HepG2 (cell line): ENCODE measurements at regions not wholly inside any gene's neighbourhood (a gene's known extent, or its start where the extent isn't known, plus 50 kb on each side); places are given as distances from the start of the nearest gene placed in this dataset.

ENCODE experiments used
- ATAC-seq: fragments of 200-7000 bp; cut with Tn5 transposase; 3 replicates; pipeline ENCODE4 v1.9.1; 2020; ENCODE audit warnings: mild to moderate bottlenecking, moderate library complexity
- BruUV-seq: library from RNA; stranded (reverse); fragments of 400-500 nt; replicated peaks from 2 replicates; lab custom pipeline; 2021; lab: Mats Ljungman, UMichigan
- CTCF ChIA-PET: fragments of 300-600 bp; formaldehyde crosslinking; extraction: SDS; loops from one replicate; lab custom pipeline; 2021; ENCODE audit warnings: low total read pairs, inconsistent platforms, low intra/inter-chr PET ratio; lab: Yijun Ruan, JAX
- POLR2A ChIA-PET: fragments of 350-600 bp; sonication (Branson Sonifier 250); formaldehyde crosslinking; loops from one replicate; lab custom pipeline; 2020; ENCODE audit warnings: antibody characterized with exemption, inconsistent platforms; lab: Yijun Ruan, JAX
- DNase-seq: peaks from one replicate; pipeline ENCODE4 v3.0.0-alpha.2; 2015; ENCODE audit warnings: low spot score
- FAIRE-seq: peaks from 3 replicates; lab custom pipeline; 2011; peaks lifted over from hg19 to GRCh38; lab: Jason Lieb, UNC
- H2AFZ ChIP-seq: one replicate; pipeline ENCODE4 v1.6.1; 2011; ENCODE audit warnings: low read length, inconsistent platforms
- H3K27ac ChIP-seq: fragments of 300-600 bp; 3 replicates; pipeline ENCODE4 v1.8.0; 2011; ENCODE audit warnings: mixed run types, mild to moderate bottlenecking, mixed read lengths, low read length, inconsistent platforms; ENCODE audit not compliant: insufficient read depth; ENCODE audit errors: extremely low read length
- H3K27me3 ChIP-seq, 2 experiments: fragments of 200-600 bp in 1 of 2; 2 replicates in 1 of 2; 3 replicates in 1 of 2; pipeline versions ENCODE4 v1.6.0 to v1.8.0; 2011; ENCODE audit warnings: low read length in 2 of 2, mild to moderate bottlenecking in 2 of 2, moderate library complexity in 2 of 2, inconsistent platforms in 1 of 2; ENCODE audit not compliant: insufficient read depth in 2 of 2, control insufficient read depth in 1 of 2
- H3K36me3 ChIP-seq, 2 experiments: fragments of 200-600 bp in 1 of 2; replicated peaks in 1 of 2; 2 replicates in 1 of 2; 3 replicates in 1 of 2; pipeline versions ENCODE4 v1.5.1 to v1.8.0; 2011; ENCODE audit warnings: low read length in 2 of 2, inconsistent platforms in 1 of 2; ENCODE audit not compliant: insufficient read depth in 2 of 2, control insufficient read depth in 1 of 2
- H3K4me1 ChIP-seq: 2 replicates; pipeline ENCODE4 v1.5.1; 2012; ENCODE audit warnings: low read length, inconsistent platforms; ENCODE audit not compliant: insufficient read depth
- H3K4me2 ChIP-seq: 2 replicates; pipeline ENCODE4 v1.6.0; 2011; ENCODE audit warnings: low read depth, low read length, inconsistent platforms
- H3K4me3 ChIP-seq, 3 experiments: fragments of 200-600 bp in 1 of 3; sonication (generic), shearing (Covaris generic) in 1 of 3; replicated peaks in 1 of 3; 2 replicates each; pipeline ENCODE4 v1.5.1; 2011 to 2016; ENCODE audit warnings: low read length in 3 of 3, inconsistent platforms in 2 of 3, low read depth in 2 of 3, mild to moderate bottlenecking in 2 of 3, control low read depth in 1 of 3, mixed read lengths in 1 of 3; ENCODE audit not compliant: insufficient read depth in 1 of 3
- H3K79me2 ChIP-seq: one replicate; pipeline ENCODE4 v1.6.1; 2011; ENCODE audit warnings: low read length, inconsistent platforms; ENCODE audit not compliant: insufficient read depth
- H3K9ac ChIP-seq: 2 replicates; pipeline ENCODE4 v1.6.0; 2011; ENCODE audit warnings: mild to moderate bottlenecking, low read depth, low read length, inconsistent platforms; ENCODE audit not compliant: insufficient read depth
- H3K9me3 ChIP-seq: 2 replicates; pipeline ENCODE4 v1.5.1; 2012; ENCODE audit warnings: mild to moderate bottlenecking, low read length
- H4K20me1 ChIP-seq: 2 replicates; pipeline ENCODE4 v1.6.0; 2011; ENCODE audit warnings: inconsistent platforms, mild to moderate bottlenecking, low read length, moderate library complexity; ENCODE audit not compliant: insufficient read depth
- AKNA ChIP-seq: sonication (generic); formaldehyde crosslinking; IDR thresholded peaks from 2 replicates; pipeline ENCODE4 v1.4.0; 2020; ENCODE audit warnings: missing genetic modification reagents, borderline replicate concordance
- GLI4 ChIP-seq: sonication (generic); formaldehyde crosslinking; IDR thresholded peaks from 2 replicates; pipeline ENCODE4 v1.5.1; 2020; ENCODE audit warnings: missing genetic modification reagents, mild to moderate bottlenecking, moderate library complexity, borderline replicate concordance
- NPAS2 ChIP-seq: sonication (generic); formaldehyde crosslinking; IDR thresholded peaks from 2 replicates; pipeline ENCODE4 v1.8.0; 2022; ENCODE audit warnings: mild to moderate bottlenecking, missing genetic modification reagents, borderline replicate concordance
- PAWR ChIP-seq: sonication (generic); formaldehyde crosslinking; IDR thresholded peaks from 2 replicates; pipeline ENCODE4 v1.4.0; 2020; ENCODE audit warnings: missing genetic modification reagents, mild to moderate bottlenecking, borderline replicate concordance
- PAX8 ChIP-seq: sonication (generic); formaldehyde crosslinking; IDR thresholded peaks from 2 replicates; pipeline ENCODE4 v1.8.0; 2022; ENCODE audit warnings: mild to moderate bottlenecking, missing genetic modification reagents, borderline replicate concordance
- RARA ChIP-seq: IDR thresholded peaks from 2 replicates; pipeline ENCODE4 v1.6.1; 2016; ENCODE audit warnings: missing genetic modification reagents, missing compliant biosample characterization
- RARG ChIP-seq: sonication (generic); formaldehyde crosslinking; IDR thresholded peaks from 2 replicates; pipeline ENCODE4 v1.4.0; 2020; ENCODE audit warnings: low read depth, mild to moderate bottlenecking, missing genetic modification reagents
- SMAD9 ChIP-seq: sonication (generic); formaldehyde crosslinking; IDR thresholded peaks from 2 replicates; pipeline ENCODE4 v1.5.1; 2020; ENCODE audit warnings: mild to moderate bottlenecking, missing genetic modification reagents
- ZBTB25 ChIP-seq: IDR thresholded peaks from 2 replicates; pipeline ENCODE4 v1.6.1; 2018; ENCODE audit warnings: missing genetic modification reagents
- ZMYM3 ChIP-seq: sonication (generic); formaldehyde crosslinking; IDR thresholded peaks from 2 replicates; pipeline ENCODE4 v1.5.1; 2020; ENCODE audit warnings: mild to moderate bottlenecking, missing genetic modification reagents
- ZNF17 ChIP-seq: sonication (generic); formaldehyde crosslinking; IDR thresholded peaks from 2 replicates; pipeline ENCODE4 v1.5.0; 2020; ENCODE audit warnings: mild to moderate bottlenecking, missing genetic modification reagents
- ZNF44 ChIP-seq: sonication (generic); formaldehyde crosslinking; IDR thresholded peaks from 2 replicates; pipeline ENCODE4 v1.5.1; 2020; ENCODE audit warnings: mild to moderate bottlenecking, missing genetic modification reagents
- ZNF468 ChIP-seq: sonication (generic); formaldehyde crosslinking; IDR thresholded peaks from 2 replicates; pipeline ENCODE4 v1.8.0; 2022; ENCODE audit warnings: mild to moderate bottlenecking, moderate library complexity, missing genetic modification reagents
- ZNF557 ChIP-seq: sonication (generic); formaldehyde crosslinking; IDR thresholded peaks from 2 replicates; pipeline ENCODE4 v1.4.0; 2020; ENCODE audit warnings: missing genetic modification reagents
- ZNF766 ChIP-seq: sonication (generic); formaldehyde crosslinking; IDR thresholded peaks from 2 replicates; pipeline ENCODE4 v1.5.0; 2020; ENCODE audit warnings: missing genetic modification reagents, borderline replicate concordance
- WGBS: methylation state at CpG from one replicate; pipeline ENCODE4 v1.1.6; 2017; ENCODE audit warnings: low lambda C conversion rate; 5-methylcytosine and 5-hydroxymethylcytosine counted together
- in situ Hi-C: cut with HindIII; loops from 2 replicates; pipeline ENCODE4 v1.10.0; 2017; ENCODE audit warnings: low pct_unique_long_range_greater_than_20kb; ENCODE audit not compliant: extremely low pct_ligation_motif_present
- intact Hi-C: fragments of 100-400 bp; cut with micrococcal nuclease; formaldehyde crosslinking; loops from one replicate; pipeline ENCODE4 v1.10.0; 2022; ENCODE audit not compliant: unreplicated experiment

DNA sequence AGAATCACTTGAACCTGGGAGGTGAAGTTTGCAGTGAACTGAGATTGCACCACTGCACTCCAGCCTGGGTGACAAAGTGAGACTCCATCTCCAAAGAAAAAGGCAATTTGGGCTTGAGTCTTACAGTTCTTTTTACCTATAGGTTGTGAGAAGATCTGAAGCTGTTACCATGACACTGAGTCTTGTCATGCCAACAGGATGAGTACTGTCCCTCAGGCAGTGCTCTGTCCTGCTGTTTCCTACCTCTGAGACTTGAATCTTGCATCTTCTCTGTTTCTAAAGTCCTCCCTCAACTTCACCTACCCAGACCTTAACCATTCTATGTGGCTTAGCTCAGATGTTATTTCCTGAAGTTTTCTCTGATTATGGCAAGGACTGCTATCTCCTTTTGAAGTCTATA is 400.8 kb upstream of the PRICKLE1 start:
- Histone ChIP-seq H3K36me3 (no peaks in the 10 kb centered on the region), H3K4me3 (no peak overlapping the region), H3K27ac (no peak overlapping the region), H3K4me2 (no peak overlapping the region), H4K20me1 (no peaks in the 10 kb centered on the region), H3K79me2 (no peaks in the 10 kb centered on the region), H3K9me3 (no peaks in the 10 kb centered on the region), H3K9ac (no peak overlapping the region), H2AFZ (no peak overlapping the region), H3K4me1 (no peaks in the 10 kb centered on the region), H3K27me3 (no peaks in the 10 kb centered on the region)
- DNase-seq, result no peak
- intact Hi-C loops, result no loop called here
- ATAC-seq, result no peak
- CTCF ChIA-PET, result no interaction called here
- POLR2A ChIA-PET, result no interaction called here
- FAIRE-seq, result no peak
- no TSS peak for BruUV-seq
- no peak for TF ChIP-seq PAWR (CRISPR knock-in tag)
- TF ChIP-seq RARG (CRISPR knock-in tag), result no peak
- no peak for TF ChIP-seq ZMYM3 (CRISPR knock-in tag)
- no peak for TF ChIP-seq ZNF468 (CRISPR knock-in tag)
- no peak for TF ChIP-seq NPAS2 (CRISPR knock-in tag)
- TF ChIP-seq, all 625 proteins: peak for 0
- in situ Hi-C loops, result no loop called here

GRCh38 chr12:42987216-42987650 is 397.7 kb upstream of the PRICKLE1 start:
- ChIA-PET POLR2A (no interaction called here), CTCF (no interaction called here)
- no peaks in the 10 kb centered on the region for H4K20me1 ChIP-seq
- H3K27me3 ChIP-seq, result no peaks in the 10 kb centered on the region
- no TSS peak for BruUV-seq
- in situ Hi-C loops (no loop called here), intact Hi-C loops (no loop called here)
- FAIRE-seq, result no peak
- H3K36me3 ChIP-seq, result no peaks in the 10 kb centered on the region
- no peak overlapping the region for H3K27ac ChIP-seq
- no peak for ATAC-seq
- WGBS, result 11% methylated on average over 9 of the region's 9 CpGs
- no peak overlapping the region for H3K4me3 ChIP-seq
- H3K4me2 ChIP-seq, result no peak overlapping the region
- no peak for DNase-seq
- no peaks in the 10 kb centered on the region for H3K4me1 ChIP-seq
- no peaks in the 10 kb centered on the region for H3K9me3 ChIP-seq
- H3K79me2 ChIP-seq, result no peaks in the 10 kb centered on the region
- no peak overlapping the region for H2AFZ ChIP-seq
- TF ChIP-seq ZNF17 (no peak), ZNF557 (CRISPR knock-in tag) (no peak), GLI4 (CRISPR knock-in tag) (no peak), ZBTB25 (CRISPR knock-in tag) (no peak), RARA (CRISPR knock-in tag) (no peak), ZNF44 (CRISPR knock-in tag) (no peak), PAX8 (CRISPR knock-in tag) (no peak), ZNF766 (CRISPR knock-in tag) (no peak), SMAD9 (CRISPR knock-in tag) (no peak), AKNA (CRISPR knock-in tag) (no peak)
- H3K9ac ChIP-seq, result no peak overlapping the region
